Activated T-helper 2 cell treated with anti-CD3 and anti-CD28 coated beads, Interferon-gamma antibody, Interleukin-2, Interleukin-4, amounts not matched to agents 10 μg/mL and 5 μg/mL and 100 μg/mL, durations not matched to agents 14 hours and 24 hours and 36 hours (primary cell): ENCODE measurements at regions not wholly inside any gene's neighbourhood (a gene's known extent, or its start where the extent isn't known, plus 50 kb on each side); places are given as distances from the start of the nearest gene placed in this dataset.

Experiments
- DNase-seq: peaks from one replicate; pipeline ENCODE4 v3.0.0; 2021; ENCODE audit warnings: low spot score
- H3K27ac Mint-ChIP-seq: one replicate; pipeline ENCODE4 v1.8.0; 2021; ENCODE audit warnings: mixed read lengths
- H3K27me3 Mint-ChIP-seq: one replicate; pipeline ENCODE4 v1.8.0; 2021; ENCODE audit warnings: low read depth, mixed read lengths
- H3K36me3 Mint-ChIP-seq: one replicate; pipeline ENCODE4 v1.8.0; 2021; ENCODE audit warnings: low read depth, mixed read lengths
- H3K4me1 Mint-ChIP-seq: one replicate; pipeline ENCODE4 v1.8.0; 2021; ENCODE audit warnings: low read depth, mixed read lengths
- H3K4me3 Mint-ChIP-seq: one replicate; pipeline ENCODE4 v1.8.0; 2021; ENCODE audit warnings: low read depth, mild to moderate bottlenecking, moderate library complexity, mixed read lengths
- H3K9me3 Mint-ChIP-seq: one replicate; pipeline ENCODE4 v1.8.0; 2021; ENCODE audit warnings: mixed read lengths
- intact Hi-C: fragments of 100-400 bp; cut with micrococcal nuclease; formaldehyde crosslinking; loops from one replicate; pipeline ENCODE4 v1.15.1; 2023

- H3K4me3 Mint-ChIP-seq, result no peak overlapping the region
- intact Hi-C loops, result no loop called here
- no peak overlapping the region for H3K27ac Mint-ChIP-seq
- H3K36me3 Mint-ChIP-seq, result no peaks in the 10 kb centered on the region
- no peak for DNase-seq
- no peaks in the 10 kb centered on the region for H3K4me1 Mint-ChIP-seq
- H3K9me3 Mint-ChIP-seq, result peaks cover 5% of the 10 kb centered on the region
- H3K27me3 Mint-ChIP-seq, result peaks cover 9% of the 10 kb centered on the region
Observed at GRCh38 chr4:1460967-1461868, 55.0 kb upstream of the NKX1-1 start.

DNA sequence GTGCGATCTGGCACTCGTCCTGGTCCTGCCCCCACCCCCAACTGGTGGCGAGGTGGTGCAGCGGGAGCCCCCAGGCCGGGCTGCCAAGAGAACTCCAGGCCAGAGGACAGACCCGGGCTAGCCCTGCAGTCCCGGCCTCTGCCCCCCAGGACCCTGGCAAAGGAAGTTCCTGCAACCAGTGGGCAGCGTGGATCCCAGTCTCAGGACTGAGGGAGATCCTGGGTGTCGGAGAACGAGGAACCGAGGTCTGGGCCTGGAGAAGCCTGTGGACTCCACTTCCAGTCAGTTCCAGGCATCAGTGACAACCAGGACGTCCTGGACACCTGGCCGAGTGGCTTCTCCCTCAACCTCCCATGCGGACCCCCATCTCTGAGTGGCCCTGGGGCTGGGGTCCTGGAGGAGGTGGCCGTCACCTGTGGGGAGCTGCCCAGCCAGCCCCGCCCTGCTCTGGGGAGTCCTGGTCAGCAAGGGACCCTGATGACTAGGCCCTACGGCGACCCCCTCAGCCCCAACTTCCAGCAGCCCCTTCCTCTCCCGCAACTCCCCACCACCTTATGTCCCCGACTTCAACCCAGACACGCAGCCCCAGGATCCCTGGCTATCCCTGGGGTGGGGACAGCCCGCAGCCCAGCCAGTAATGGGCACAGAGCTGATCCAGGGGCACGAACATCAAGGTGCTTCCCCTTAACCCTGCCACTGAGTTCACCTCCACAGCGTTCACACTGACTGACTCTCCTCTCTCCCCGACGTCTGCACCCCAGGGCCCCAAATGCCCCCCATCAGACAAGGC, 53.7 kb upstream of the NKX1-1 start:
- Mint-ChIP-seq H3K27me3 (peaks cover 9% of the 10 kb centered on the region), H3K4me1 (no peaks in the 10 kb centered on the region), H3K4me3 (no peak overlapping the region), H3K9me3 (peaks cover 5% of the 10 kb centered on the region), H3K36me3 (no peaks in the 10 kb centered on the region), H3K27ac (no peak overlapping the region)
- no peak for DNase-seq
- intact Hi-C loops, result no loop called here

DNA sequence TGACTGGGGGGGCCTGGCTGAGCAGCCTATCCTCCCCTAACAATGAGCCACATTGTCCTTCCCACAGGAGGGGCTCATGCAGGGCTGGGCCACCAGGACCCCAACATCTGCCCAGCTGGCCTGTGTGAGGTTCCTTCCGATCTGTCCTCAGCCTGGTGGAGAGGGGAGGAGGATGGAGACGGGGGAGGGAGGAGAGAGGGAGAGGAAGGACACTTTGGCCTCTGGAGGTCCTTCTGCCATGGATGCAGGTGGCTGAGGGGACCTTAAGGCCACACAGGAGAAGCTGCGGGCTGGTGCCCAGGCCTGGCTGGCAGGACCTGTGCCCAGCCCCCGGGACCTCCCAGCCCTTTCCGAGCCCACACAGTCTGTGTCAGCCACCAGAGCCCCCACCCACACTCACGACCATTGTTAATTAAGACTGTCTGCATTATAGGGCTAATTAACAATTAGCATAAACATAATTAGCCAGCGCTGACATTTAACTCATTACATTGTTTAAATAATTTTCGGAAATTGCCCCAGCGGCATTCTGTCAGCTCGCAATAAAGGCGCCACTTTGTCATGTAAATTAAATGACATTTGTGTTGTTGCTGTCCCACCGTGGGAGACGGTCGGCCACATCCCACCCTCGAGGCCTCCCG, 53.0 kb upstream of the NKX1-1 start:
- no peak overlapping the region for H3K4me3 Mint-ChIP-seq
- peaks cover 5% of the 10 kb centered on the region for H3K9me3 Mint-ChIP-seq
- no peak for DNase-seq
- peaks cover 9% of the 10 kb centered on the region for H3K27me3 Mint-ChIP-seq
- no peak overlapping the region for H3K27ac Mint-ChIP-seq
- intact Hi-C loops, result no loop called here
- no peaks in the 10 kb centered on the region for H3K36me3 Mint-ChIP-seq
- no peaks in the 10 kb centered on the region for H3K4me1 Mint-ChIP-seq

GRCh38 chr4:1458581-1458980, 52.3 kb upstream of the NKX1-1 start:
- Mint-ChIP-seq H3K27ac (no peak overlapping the region), H3K4me3 (no peak overlapping the region), H3K9me3 (peaks cover 10% of the 10 kb centered on the region), H3K36me3 (no peaks in the 10 kb centered on the region), H3K4me1 (no peaks in the 10 kb centered on the region), H3K27me3 (peaks cover 9% of the 10 kb centered on the region)
- intact Hi-C loops, result no loop called here
- no peak for DNase-seq
